Loucy (cell line): ENCODE measurements at regions not wholly inside any gene's neighbourhood (a gene's known extent, or its start where the extent isn't known, plus 50 kb on each side); places are given as distances from the start of the nearest gene placed in this dataset.

Experiments
- H2AFZ ChIP-seq: fragments of 200-600 bp; sonication (generic); 2 replicates; pipeline ENCODE4 v1.6.0; 2016; ENCODE audit warnings: antibody characterized with exemption, mild to moderate bottlenecking, low read length, moderate library complexity
- H3F3A ChIP-seq: fragments of 200-600 bp; 2 replicates; pipeline ENCODE4 v1.6.0; 2016; ENCODE audit warnings: antibody characterized with exemption, low read depth, mild to moderate bottlenecking
- H3K27me3 ChIP-seq: fragments of 200-600 bp; sonication (generic); 2 replicates; pipeline ENCODE4 v1.6.1; 2014; ENCODE audit warnings: low read length, mild to moderate bottlenecking; ENCODE audit not compliant: insufficient read depth, poor library complexity, severe bottlenecking
- H3K36me3 ChIP-seq: fragments of 200-600 bp; sonication (generic); 2 replicates; pipeline ENCODE4 v1.6.1; 2016; ENCODE audit warnings: low read length; ENCODE audit not compliant: insufficient read depth
- H3K4me1 ChIP-seq: fragments of 200-600 bp; sonication (generic); 2 replicates; pipeline ENCODE4 v1.5.1; 2014; ENCODE audit warnings: low read length, mild to moderate bottlenecking; ENCODE audit not compliant: insufficient read depth, poor library complexity, severe bottlenecking
- H3K4me2 ChIP-seq: fragments of 200-600 bp; sonication (generic); 2 replicates; pipeline ENCODE4 v1.6.0; 2014; ENCODE audit warnings: antibody characterized with exemption, low read length, low read depth, mild to moderate bottlenecking; ENCODE audit not compliant: poor library complexity, severe bottlenecking
- H3K4me3 ChIP-seq: fragments of 200-600 bp; sonication (generic); 2 replicates; pipeline ENCODE4 v1.5.1; 2014; ENCODE audit warnings: low read length, mild to moderate bottlenecking, mixed read lengths; ENCODE audit not compliant: poor library complexity, severe bottlenecking
- H3K79me2 ChIP-seq: fragments of 200-600 bp; sonication (generic); 2 replicates; pipeline ENCODE4 v1.6.1; 2014; ENCODE audit warnings: low read length; ENCODE audit not compliant: insufficient read depth
- H3K9ac ChIP-seq: fragments of 200-600 bp; sonication (generic); 2 replicates; pipeline ENCODE4 v1.6.0; 2014; ENCODE audit warnings: mild to moderate bottlenecking, low read depth, low read length, moderate library complexity; ENCODE audit not compliant: poor library complexity, severe bottlenecking
- H3K9me2 ChIP-seq: fragments of 200-600 bp; sonication (generic); replicated peaks from 2 replicates; pipeline ENCODE4 v1.6.1; 2016; ENCODE audit warnings: low read depth, low read length, mixed read lengths
- H3K9me3 ChIP-seq: fragments of 200-600 bp; sonication (generic); 2 replicates; pipeline ENCODE4 v1.6.1; 2014; ENCODE audit warnings: mild to moderate bottlenecking, antibody characterized with exemption, low read length, low read depth; ENCODE audit not compliant: insufficient read depth
- H4K20me1 ChIP-seq: fragments of 200-600 bp; sonication (generic); 2 replicates; pipeline ENCODE4 v1.6.0; 2014; ENCODE audit warnings: antibody characterized with exemption, low read length, mild to moderate bottlenecking; ENCODE audit not compliant: insufficient read depth, poor library complexity, severe bottlenecking
- CTCF ChIP-seq: fragments of 200-600 bp; sonication (generic); conservative IDR thresholded peaks from 2 replicates; pipeline ENCODE4 v1.5.1; 2014; ENCODE audit warnings: mild to moderate bottlenecking, antibody characterized with exemption, low read length
- EZH2phosphoT487 ChIP-seq: fragments of 200-600 bp; IDR thresholded peaks from 2 replicates; pipeline ENCODE4 v1.6.1; 2018; ENCODE audit warnings: antibody characterized with exemption, mild to moderate bottlenecking, moderate library complexity, borderline replicate concordance

DNA sequence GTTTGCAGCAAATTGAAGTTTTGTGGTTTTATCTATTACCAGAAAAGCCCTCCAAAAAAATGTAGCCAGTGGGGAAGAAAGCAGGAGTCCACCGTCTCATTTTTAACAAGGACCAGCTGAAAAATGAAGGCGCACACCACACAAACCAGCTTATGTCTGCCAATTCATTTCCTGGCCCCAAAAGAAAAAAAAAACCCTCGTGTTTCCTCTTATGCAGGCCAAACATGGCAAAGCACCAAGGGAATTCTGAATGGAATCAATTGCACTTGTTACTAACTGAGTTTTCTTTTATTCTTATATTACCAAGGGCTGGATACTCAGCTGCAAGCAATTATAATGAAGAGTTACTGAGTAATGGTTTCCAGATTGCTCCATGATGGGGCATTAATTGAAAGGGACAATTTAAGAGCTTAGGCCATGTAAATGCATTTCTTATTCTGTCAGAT, 428.3 kb upstream of the NPVF start:
- Histone ChIP-seq H3K4me2 (peak overlapping the region; percentile 88), H4K20me1 (no peaks in the 10 kb centered on the region), H3K4me3 (peak overlapping the region; percentile 64), H3K36me3 (no peaks in the 10 kb centered on the region), H3K79me2 (no peaks in the 10 kb centered on the region), H3K27me3 (no peaks in the 10 kb centered on the region), H2AFZ (peak overlapping the region; percentile 47), H3K9ac (peak overlapping the region; percentile 64), H3K9me3 (no peaks in the 10 kb centered on the region), H3K4me1 (peaks cover 58% of the 10 kb centered on the region), H3F3A (peaks cover 29% of the 10 kb centered on the region), H3K9me2 (no peaks in the 10 kb centered on the region)
- TF ChIP-seq EZH2phosphoT487, result no peak

DNA sequence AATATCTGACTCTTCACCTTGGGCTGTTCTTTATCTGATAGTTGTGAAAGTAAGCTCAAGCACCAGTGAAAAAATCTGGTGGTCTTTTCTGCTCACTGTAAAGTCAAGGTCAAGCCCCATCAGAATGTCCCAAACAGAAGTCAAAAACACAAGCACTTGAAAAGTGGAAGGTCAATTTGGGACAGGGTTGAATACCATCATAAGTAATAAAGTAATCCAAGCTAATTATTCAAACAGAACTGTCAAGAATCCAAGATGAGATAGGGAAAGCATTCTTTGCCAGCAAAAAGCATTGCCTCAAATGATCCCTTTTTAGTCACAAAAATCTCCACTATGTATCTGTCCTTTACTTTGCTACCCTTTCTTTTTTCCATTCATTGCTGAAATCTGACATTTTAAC, 430.1 kb upstream of the NPVF start:
- Histone ChIP-seq H3K9ac (no peak overlapping the region), H3K4me3 (no peak overlapping the region), H4K20me1 (no peaks in the 10 kb centered on the region), H3K4me1 (peaks cover 45% of the 10 kb centered on the region), H3K36me3 (no peaks in the 10 kb centered on the region), H3K9me2 (no peaks in the 10 kb centered on the region), H3K79me2 (no peaks in the 10 kb centered on the region), H3K9me3 (no peaks in the 10 kb centered on the region), H3K27me3 (no peaks in the 10 kb centered on the region), H2AFZ (no peak overlapping the region), H3F3A (peaks cover 16% of the 10 kb centered on the region), H3K4me2 (no peak overlapping the region)
- TF ChIP-seq EZH2phosphoT487 (no peak), CTCF (no peak)

DNA sequence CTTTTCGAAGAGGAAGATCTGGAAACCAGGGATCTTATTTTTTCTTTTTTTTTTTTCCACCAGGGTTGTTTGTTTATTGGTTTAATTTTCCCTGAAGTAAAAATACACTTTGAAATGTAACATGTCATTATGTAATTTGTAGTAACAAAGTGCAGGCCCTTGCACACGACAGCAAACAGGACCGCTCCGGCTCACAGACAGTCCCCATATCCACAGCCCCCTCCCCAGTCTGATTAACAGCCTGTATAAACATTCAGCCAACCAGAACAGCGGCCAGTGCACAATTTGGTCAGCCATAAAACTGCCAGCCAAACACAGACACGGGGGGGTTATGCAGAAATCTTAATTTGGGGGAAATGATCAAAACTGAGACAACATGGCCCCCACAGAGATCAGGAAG, 431.6 kb upstream of the NPVF start:
- Histone ChIP-seq H4K20me1 (no peaks in the 10 kb centered on the region), H3F3A (peaks cover 11% of the 10 kb centered on the region; the same call in 1 of the 2 replicates), H3K9me3 (no peaks in the 10 kb centered on the region), H3K9ac (no peak overlapping the region), H3K9me2 (no peaks in the 10 kb centered on the region), H3K27me3 (no peaks in the 10 kb centered on the region), H3K4me2 (no peak overlapping the region), H3K4me3 (no peak overlapping the region), H3K79me2 (no peaks in the 10 kb centered on the region), H3K36me3 (no peaks in the 10 kb centered on the region), H2AFZ (no peak overlapping the region), H3K4me1 (peaks cover 32% of the 10 kb centered on the region)
- no peak for TF ChIP-seq CTCF
- TF ChIP-seq EZH2phosphoT487, result no peak
